H9 (cell line): ENCODE measurements at regions not wholly inside any gene's neighbourhood (a gene's known extent, or its start where the extent isn't known, plus 50 kb on each side); places are given as distances from the start of the nearest gene placed in this dataset.
"Not testable (repeated sequence)": the region's sequence is repeated elsewhere in the genome, so short reads cannot be mapped to it uniquely, and the experiment has no call there.

Source experiments
- DNase-seq: peaks from one replicate; pipeline ENCODE4 v3.0.0-alpha.2; 2017
- H2AFZ ChIP-seq: one replicate; pipeline ENCODE4 v1.6.1; 2013; ENCODE audit warnings: mild to moderate bottlenecking, low read length, control low read depth, moderate library complexity
- H2AK5ac ChIP-seq: 2 replicates; pipeline ENCODE4 v1.6.1; 2013; ENCODE audit warnings: low read length, control low read depth, mixed read lengths; ENCODE audit not compliant: insufficient read length
- H2BK120ac ChIP-seq: one replicate; pipeline ENCODE4 v1.6.1; 2013; ENCODE audit warnings: low read depth, mild to moderate bottlenecking, low read length, control low read depth, inconsistent platforms; ENCODE audit not compliant: poor library complexity, severe bottlenecking
- H2BK12ac ChIP-seq: 2 replicates; pipeline ENCODE4 v1.6.1; 2013; ENCODE audit warnings: low read length, control low read depth, mixed read lengths, low read depth; ENCODE audit not compliant: insufficient read length
- H2BK15ac ChIP-seq: 2 replicates; pipeline ENCODE4 v1.6.1; 2013; ENCODE audit warnings: low read depth, low read length, control low read depth
- H2BK20ac ChIP-seq: one replicate; pipeline ENCODE4 v1.6.1; 2013; ENCODE audit warnings: low read depth, mild to moderate bottlenecking, low read length, control low read depth, inconsistent platforms; ENCODE audit not compliant: poor library complexity, severe bottlenecking
- H2BK5ac ChIP-seq: 2 replicates; pipeline ENCODE4 v1.6.1; 2013; ENCODE audit warnings: low read length, control low read depth, mixed read lengths; ENCODE audit not compliant: insufficient read length
- H3K14ac ChIP-seq: 2 replicates; pipeline ENCODE4 v1.6.1; 2013; ENCODE audit warnings: low read length, control low read depth; ENCODE audit not compliant: insufficient read depth
- H3K18ac ChIP-seq: 2 replicates; pipeline ENCODE4 v1.6.1; 2013; ENCODE audit warnings: low read depth, mild to moderate bottlenecking, mixed read lengths, low read length, control low read depth; ENCODE audit not compliant: insufficient read length
- H3K23ac ChIP-seq: 2 replicates; pipeline ENCODE4 v1.6.1; 2013; ENCODE audit warnings: low read length, control low read depth, mixed read lengths, low read depth; ENCODE audit not compliant: insufficient read length
- H3K23me2 ChIP-seq: 2 replicates; pipeline ENCODE4 v1.6.1; 2013; ENCODE audit warnings: low read depth, mild to moderate bottlenecking, mixed read lengths, low read length, control low read depth; ENCODE audit not compliant: insufficient read length, poor library complexity, severe bottlenecking
- H3K27ac ChIP-seq: 2 replicates; pipeline ENCODE4 v1.5.1; 2013; ENCODE audit warnings: low read length, control low read depth, mixed read lengths, low read depth; ENCODE audit not compliant: insufficient read length
- H3K27me3 ChIP-seq: 2 replicates; pipeline ENCODE4 v1.6.1; 2013; ENCODE audit warnings: low read length, control low read depth, inconsistent platforms; ENCODE audit not compliant: insufficient read depth
- H3K4ac ChIP-seq: 2 replicates; pipeline ENCODE4 v1.6.1; 2013; ENCODE audit warnings: low read depth, mild to moderate bottlenecking, control low read depth, inconsistent platforms, low read length, moderate library complexity
- H3K4me1 ChIP-seq: 2 replicates; pipeline ENCODE4 v1.6.1; 2013; ENCODE audit warnings: low read length, control low read depth, inconsistent platforms; ENCODE audit not compliant: insufficient read depth
- H3K4me2 ChIP-seq: 2 replicates; pipeline ENCODE4 v1.6.1; 2013; ENCODE audit warnings: low read length, control low read depth, mixed read lengths; ENCODE audit not compliant: insufficient read length, insufficient read depth
- H3K56ac ChIP-seq: 2 replicates; pipeline ENCODE4 v1.6.1; 2013; ENCODE audit warnings: low read depth, mild to moderate bottlenecking, mixed read lengths, low read length, control low read depth; ENCODE audit not compliant: insufficient read length
- H3K79me1 ChIP-seq: 2 replicates; pipeline ENCODE4 v1.6.1; 2013; ENCODE audit warnings: low read depth, mild to moderate bottlenecking, moderate library complexity, low read length, control low read depth, inconsistent platforms; ENCODE audit not compliant: insufficient read depth, poor library complexity, severe bottlenecking
- H3K79me2 ChIP-seq: 2 replicates; pipeline ENCODE4 v1.6.1; 2013; ENCODE audit warnings: low read length, control low read depth, inconsistent platforms; ENCODE audit not compliant: insufficient read depth
- H3K9ac ChIP-seq: 2 replicates; pipeline ENCODE4 v1.6.1; 2013; ENCODE audit warnings: low read length, control low read depth, mixed read lengths; ENCODE audit not compliant: insufficient read length; ENCODE audit errors: extremely low read depth
- H3K9me3 ChIP-seq: one replicate; pipeline ENCODE4 v1.6.1; 2013; ENCODE audit warnings: low read depth, low read length, inconsistent platforms; ENCODE audit not compliant: control insufficient read depth
- H3T11ph ChIP-seq: one replicate; pipeline ENCODE4 v1.6.1; 2013; ENCODE audit warnings: mild to moderate bottlenecking, low read length, control low read depth, inconsistent platforms
- H4K20me1 ChIP-seq: one replicate; pipeline ENCODE4 v1.6.1; 2013; ENCODE audit not compliant: control insufficient read depth, insufficient read length, insufficient read depth
- H4K5ac ChIP-seq: 2 replicates; pipeline ENCODE4 v1.6.1; 2013; ENCODE audit warnings: low read depth, mild to moderate bottlenecking, mixed read lengths, low read length, control low read depth; ENCODE audit not compliant: insufficient read length
- H4K8ac ChIP-seq: replicated peaks from 2 replicates; pipeline ENCODE4 v1.6.1; 2013; ENCODE audit warnings: low read length, control low read depth, mixed read lengths, low read depth; ENCODE audit not compliant: insufficient read length
- H4K91ac ChIP-seq: 2 replicates; pipeline ENCODE4 v1.6.1; 2013; ENCODE audit warnings: low read depth, mild to moderate bottlenecking, moderate library complexity, mixed read lengths, low read length, control low read depth; ENCODE audit not compliant: insufficient read length
- H3K27ac Mint-ChIP-seq, 3 experiments: 2 replicates in 2 of 3; 3 replicates in 1 of 3; pipeline ENCODE4 v1.8.0; 2020 to 2021; ENCODE audit warnings: mixed read lengths in 3 of 3, mild to moderate bottlenecking in 1 of 3, moderate library complexity in 1 of 3
- H3K27me3 Mint-ChIP-seq: 2 replicates; pipeline ENCODE4 v1.8.0; 2021; ENCODE audit warnings: low read depth, mild to moderate bottlenecking, moderate library complexity, mixed read lengths
- H3K36me3 Mint-ChIP-seq, 3 experiments: 2 replicates in 2 of 3; 3 replicates in 1 of 3; pipeline ENCODE4 v1.8.0; 2020 to 2021; ENCODE audit warnings: low read depth in 3 of 3, mixed read lengths in 3 of 3; ENCODE audit not compliant: insufficient read depth in 1 of 3
- H3K4me1 Mint-ChIP-seq, 2 experiments: 2 replicates each; pipeline ENCODE4 v1.8.0; 2020; ENCODE audit warnings: mixed read lengths in 2 of 2
- H3K4me3 Mint-ChIP-seq, 2 experiments: 2 replicates in 1 of 2; 3 replicates in 1 of 2; pipeline ENCODE4 v1.8.0; 2020 to 2021; ENCODE audit warnings: mild to moderate bottlenecking in 2 of 2, mixed read lengths in 2 of 2, moderate library complexity in 1 of 2
- H3K9me3 Mint-ChIP-seq, 2 experiments: 2 replicates in 1 of 2; 3 replicates in 1 of 2; pipeline ENCODE4 v1.8.0; 2020; ENCODE audit warnings: mild to moderate bottlenecking in 2 of 2, mixed read lengths in 2 of 2, moderate library complexity in 1 of 2
- WGBS: extraction: QIAGEN DNeasy Blood & Tissue Kit; methylation state at CpG from one replicate; pipeline ENCODE4 v1.1.7; 2013; ENCODE audit warnings: missing lambda C conversion rate, low lambda C conversion rate, mixed read lengths; ENCODE audit not compliant: insufficient read length; ENCODE audit errors: extremely low coverage; 5-methylcytosine and 5-hydroxymethylcytosine counted together

GRCh38 chr7:75230558-75230957 lies 138.2 kb downstream of the GTF2IRD2B start:
- H2BK12ac ChIP-seq, H3K4me1 ChIP-seq, H4K8ac ChIP-seq, H3K23ac ChIP-seq, H2BK120ac ChIP-seq, H2AK5ac ChIP-seq, H3K79me2 ChIP-seq, H3K79me1 ChIP-seq, H4K91ac ChIP-seq, H3K4me2 ChIP-seq, H3K27ac ChIP-seq, H2BK5ac ChIP-seq, H4K5ac ChIP-seq, H4K20me1 ChIP-seq, H3K18ac ChIP-seq, H3K27me3 Mint-ChIP-seq, H3K14ac ChIP-seq, H3K9me3 ChIP-seq, H3K56ac ChIP-seq, H2BK20ac ChIP-seq, H3K36me3 Mint-ChIP-seq, H3T11ph ChIP-seq, H2AFZ ChIP-seq, H3K9ac ChIP-seq, H2BK15ac ChIP-seq, H3K4me1 Mint-ChIP-seq, H3K27me3 ChIP-seq, H3K4ac ChIP-seq, H3K27ac Mint-ChIP-seq, H3K4me3 Mint-ChIP-seq, DNase-seq, H3K9me3 Mint-ChIP-seq, H3K23me2 ChIP-seq: not testable (repeated sequence)
- no CpG with 5 or more reads among the region's 4 CpGs for WGBS

- WGBS = no CpG with 5 or more reads among the region's 13 CpGs
- not testable (repeated sequence) for H3K4me2 ChIP-seq, H2BK120ac ChIP-seq, H3K36me3 Mint-ChIP-seq, H2BK12ac ChIP-seq, H4K5ac ChIP-seq, H3K4me3 Mint-ChIP-seq, H2BK20ac ChIP-seq, H3K4me1 Mint-ChIP-seq, H3K56ac ChIP-seq, H4K8ac ChIP-seq, H3K18ac ChIP-seq, H3K79me2 ChIP-seq, H3K9ac ChIP-seq, H2BK5ac ChIP-seq, H3K27me3 ChIP-seq, H3K9me3 Mint-ChIP-seq, H3K79me1 ChIP-seq, H4K20me1 ChIP-seq, H2BK15ac ChIP-seq, H3K27ac Mint-ChIP-seq, H3K4ac ChIP-seq, H2AK5ac ChIP-seq, H4K91ac ChIP-seq, DNase-seq, H3K14ac ChIP-seq, H3K27ac ChIP-seq, H3K23ac ChIP-seq, H3K27me3 Mint-ChIP-seq, H3K23me2 ChIP-seq, H3K4me1 ChIP-seq, H3T11ph ChIP-seq, H2AFZ ChIP-seq, H3K9me3 ChIP-seq
Observed at GRCh38 chr7:75235092-75235826, 142.9 kb downstream of the GTF2IRD2B start.
